ENCODE measurements at regions not wholly inside any gene's neighbourhood (a gene's known extent, or its start where the extent isn't known, plus 50 kb on each side); places are given as distances from the start of the nearest gene placed in this dataset.

DNA sequence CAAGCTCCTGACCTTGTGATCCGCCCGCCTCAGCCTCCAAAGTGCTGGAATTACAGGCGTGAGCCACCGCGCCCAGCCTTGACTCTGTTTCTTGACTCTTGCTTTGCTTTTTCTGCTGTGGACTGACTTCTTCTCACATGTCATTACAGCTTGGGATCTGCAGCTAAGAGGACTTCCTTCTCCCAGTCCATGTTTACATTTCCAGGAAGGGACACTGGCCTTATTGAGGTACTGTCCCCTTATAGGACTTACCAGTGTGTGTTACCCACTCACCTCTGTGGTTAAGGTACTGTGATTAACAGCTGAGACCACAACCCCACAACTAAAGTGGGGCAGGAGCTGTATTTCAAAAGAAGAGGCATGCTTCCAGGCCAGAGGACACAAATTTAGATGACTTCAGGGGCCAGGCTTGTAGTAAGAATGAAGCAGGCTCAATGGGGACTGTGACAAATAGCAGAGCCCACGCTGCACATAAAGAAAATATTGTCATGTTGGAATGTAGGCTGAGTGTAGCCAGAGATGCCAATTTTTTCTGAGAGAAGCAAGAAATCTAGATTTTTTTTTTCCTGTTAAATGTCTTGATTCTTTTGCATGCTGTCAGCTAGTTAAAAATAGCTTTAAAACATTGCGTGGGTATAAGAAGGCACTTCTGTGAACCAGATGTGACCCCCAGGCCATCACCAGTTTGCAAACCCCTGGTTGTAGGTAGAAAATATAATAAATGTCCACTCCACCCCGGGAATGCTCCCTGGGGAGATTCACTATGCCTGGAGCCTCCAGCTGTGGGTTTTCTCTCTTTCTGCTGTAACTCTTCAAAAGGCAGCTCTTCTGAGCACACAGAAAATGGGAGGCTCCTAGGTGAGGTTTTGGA lies 75.0 kb downstream of the PTPDC1 start:
- DNase-seq (ENCODE audit: low read depth) = no peak

DNA sequence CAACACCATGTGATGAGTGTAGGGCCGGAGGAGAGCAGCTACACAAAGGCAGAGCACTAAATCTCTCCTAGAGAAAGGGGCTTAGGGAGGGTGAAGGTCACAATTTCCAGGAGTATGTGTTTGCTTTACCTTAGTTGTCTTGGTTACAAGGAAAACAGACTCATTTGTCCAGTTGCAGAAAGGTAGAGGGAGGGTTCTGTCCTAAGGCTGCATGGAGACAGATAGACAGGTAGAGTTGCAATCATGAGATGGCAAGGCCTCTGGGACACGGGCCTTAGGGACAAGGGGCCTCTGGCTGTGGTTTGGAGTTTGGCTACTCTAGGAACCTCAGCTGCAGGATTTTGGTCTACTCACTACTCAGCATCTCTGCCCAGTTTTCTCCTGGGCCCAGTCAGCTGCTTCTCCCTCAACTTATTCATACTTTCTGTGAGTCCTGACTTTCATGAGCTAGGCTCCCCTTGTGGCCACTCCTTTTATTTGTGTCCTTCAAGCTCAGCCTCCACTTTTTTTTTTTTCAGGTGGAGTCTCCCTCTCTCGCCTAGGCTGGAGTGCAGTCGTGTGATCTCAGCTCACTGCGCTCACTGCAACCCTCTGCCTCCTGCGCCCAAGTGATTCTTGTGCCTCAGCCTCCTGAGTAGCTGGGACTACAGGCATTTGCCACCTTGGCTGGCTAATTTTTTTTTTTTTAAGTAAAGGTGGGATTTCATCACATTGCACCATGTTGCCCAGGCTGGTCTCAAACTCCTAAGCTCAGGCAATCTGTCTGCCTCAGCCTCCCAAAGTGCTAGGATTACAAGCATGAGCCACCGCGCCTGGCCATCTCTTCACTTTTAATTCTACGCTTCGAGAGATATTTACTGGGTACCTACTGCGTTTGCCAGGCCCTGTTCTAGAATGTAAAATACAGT lies 76.6 kb downstream of the PTPDC1 start:
- DNase-seq (ENCODE audit: low read depth) = no peak

DNA sequence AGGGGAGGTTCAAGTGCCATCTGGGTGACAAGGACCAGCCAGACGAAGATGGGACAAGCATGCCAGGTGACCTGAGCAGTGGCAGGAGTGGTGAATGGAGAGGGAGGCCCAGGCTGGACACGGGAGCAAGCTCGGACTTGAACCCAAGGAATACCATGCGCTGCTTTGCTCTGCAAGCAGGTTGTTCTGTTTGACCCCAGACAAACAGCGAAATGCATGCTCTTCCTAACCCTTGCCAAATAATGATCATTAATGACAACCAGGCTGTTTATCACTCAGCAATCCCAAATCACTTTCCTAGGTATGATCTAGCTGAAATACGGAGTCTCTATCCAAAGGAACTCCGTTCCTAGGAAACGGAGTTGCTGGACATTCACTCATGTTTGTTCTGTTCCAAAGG lies 77.4 kb downstream of the PTPDC1 start:
- no peak for DNase-seq (ENCODE audit: low read depth)

DNA sequence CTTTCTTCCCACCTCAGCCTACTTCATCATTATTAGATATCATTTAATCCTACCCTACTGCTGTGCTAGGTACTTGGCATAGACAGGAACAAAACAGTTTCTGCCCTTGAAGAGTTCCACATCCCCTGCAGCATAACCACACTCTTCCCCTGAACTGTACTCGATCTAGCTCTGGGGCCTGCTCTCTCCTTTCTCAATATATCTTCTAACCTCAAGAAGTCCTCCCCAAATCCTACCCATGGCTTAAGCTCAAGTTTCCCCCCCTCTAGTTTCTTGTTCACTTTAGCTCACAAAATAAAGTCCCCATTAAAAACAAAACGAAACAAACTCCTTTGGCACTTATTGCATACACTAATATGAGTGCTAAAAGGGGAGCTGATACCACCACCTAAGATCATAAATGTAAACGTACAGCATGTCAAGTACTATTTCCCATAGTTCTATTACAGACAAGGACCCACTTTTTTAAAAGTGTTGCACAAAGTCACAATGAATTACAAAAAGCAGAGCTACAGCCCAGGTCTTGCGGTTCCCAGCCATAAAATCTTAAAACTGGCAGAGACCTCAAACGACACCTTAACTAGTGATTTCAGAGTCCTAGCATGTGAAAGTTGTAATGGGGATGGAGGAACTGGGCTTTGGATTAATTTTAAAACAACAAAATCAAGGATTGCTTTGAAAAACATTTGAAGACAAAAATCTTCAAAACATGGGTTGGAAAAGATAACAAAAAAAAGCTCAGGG lies 80.7 kb downstream of the PTPDC1 start:
- DNase-seq (ENCODE audit: low read depth) = no peak

DNA sequence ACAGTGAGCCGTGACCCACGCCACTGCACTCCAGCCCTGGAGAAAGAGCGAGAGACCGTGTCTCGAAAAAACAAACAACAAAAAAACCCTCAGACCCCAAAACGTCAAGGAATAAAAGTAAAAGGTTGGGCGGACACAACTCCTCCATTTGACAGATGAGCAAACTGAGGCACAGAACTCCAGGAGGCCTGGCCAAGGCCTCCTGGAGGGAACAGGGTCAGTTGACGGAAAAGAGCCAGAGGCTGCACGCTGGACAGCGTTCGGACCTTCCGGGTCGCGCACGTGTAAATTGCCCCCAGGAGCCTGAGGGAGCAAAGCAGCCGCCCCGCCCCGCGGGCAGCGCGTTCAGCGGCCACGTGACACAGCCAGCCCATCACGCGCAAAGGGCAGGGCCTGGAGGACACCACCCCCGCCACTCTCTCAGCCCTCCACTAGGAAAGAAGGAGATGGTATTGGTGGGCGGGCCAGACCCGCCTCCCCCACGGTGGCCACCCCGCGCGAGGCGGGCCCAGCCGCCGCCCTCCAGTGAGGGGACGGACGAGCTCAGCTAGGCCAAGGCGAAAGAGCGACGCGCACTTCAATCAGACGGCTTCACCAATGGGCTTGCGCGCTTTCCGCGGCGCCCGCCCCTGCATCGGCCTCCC lies 81.5 kb downstream of the PTPDC1 start:
- DNase-seq (ENCODE audit: low read depth) = peak; percentile 91

DNA sequence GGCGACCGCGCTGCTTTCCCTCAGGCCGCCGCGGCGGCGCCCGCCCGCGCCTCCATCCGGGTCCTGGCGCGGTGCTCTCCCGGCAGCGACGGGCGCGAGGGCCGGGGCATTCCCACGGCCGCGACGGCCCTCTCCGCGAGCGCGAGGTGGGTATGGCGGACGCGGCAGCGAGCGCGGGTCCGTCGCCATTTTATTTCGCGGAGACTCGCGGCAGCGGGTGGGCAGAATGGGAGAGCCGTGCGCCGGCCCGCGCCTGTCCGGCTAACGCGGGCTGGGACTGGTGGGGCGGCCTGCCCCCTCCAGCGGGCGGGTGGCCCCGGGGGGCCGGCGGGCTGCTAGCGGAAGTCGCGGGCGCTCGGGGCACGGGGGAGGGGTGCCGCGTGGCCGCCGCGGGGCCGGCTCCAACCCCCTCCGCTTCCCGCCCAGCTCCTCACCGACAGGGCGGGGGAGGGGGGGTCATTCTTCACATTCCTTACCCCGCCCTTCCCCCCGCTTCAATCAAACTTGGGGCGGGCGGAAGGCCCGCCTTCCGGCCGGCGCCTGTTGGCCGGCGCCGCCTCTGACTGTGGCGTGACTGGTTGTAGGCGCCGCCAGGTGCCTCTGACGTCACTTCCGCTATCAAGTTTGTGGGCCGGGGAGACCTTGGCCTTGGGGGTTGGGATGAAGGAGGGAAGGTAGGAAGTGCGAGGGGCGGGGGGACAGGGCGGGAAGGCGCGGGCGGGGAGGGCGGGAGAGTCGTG lies 82.1 kb downstream of the PTPDC1 start:
- DNase-seq (ENCODE audit: low read depth) = peak; percentile 89

DNA sequence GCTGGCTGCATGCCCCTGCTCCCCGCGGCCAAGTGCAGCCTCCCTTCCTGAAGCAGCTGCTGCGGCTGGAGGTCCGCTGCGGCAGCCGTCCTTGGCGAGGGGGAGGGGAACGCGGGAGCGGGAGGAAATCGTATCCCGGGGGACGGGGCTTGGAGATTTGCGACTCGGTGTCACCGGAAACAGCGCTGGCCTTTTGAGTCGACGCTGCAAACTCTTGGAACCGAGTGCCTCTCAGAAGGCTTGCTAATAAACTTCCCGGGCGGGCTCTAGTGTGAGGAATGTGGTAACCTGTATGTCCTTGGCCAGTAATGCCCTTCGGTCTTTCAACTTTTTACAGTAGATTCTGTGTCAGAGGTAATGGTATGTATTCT lies 82.7 kb downstream of the PTPDC1 start:
- DNase-seq (ENCODE audit: low read depth) = peak; percentile 15

DNA sequence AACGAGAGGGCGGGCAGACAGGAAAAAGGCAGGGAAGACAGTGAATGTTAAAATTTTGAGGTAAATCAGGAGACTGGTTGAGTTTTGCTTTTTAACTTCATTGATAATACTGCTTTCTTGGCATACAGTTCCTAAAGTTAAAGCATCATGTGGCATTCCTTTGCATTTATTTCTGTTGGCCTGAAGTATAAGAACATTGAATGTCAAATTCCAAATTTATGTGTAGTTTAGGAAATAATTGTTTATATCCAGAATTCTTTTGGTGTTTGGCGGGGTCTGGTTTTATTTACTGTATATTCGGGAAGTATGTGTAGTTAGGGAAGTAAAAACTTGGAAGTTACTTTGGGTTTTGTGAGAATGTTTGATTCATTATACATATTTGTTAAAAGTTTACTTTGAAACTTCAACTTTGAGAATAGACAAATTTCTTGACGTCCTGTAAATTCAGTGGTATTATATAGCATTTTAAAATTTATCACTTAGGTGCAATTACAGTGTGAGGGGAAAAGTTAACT lies 83.2 kb downstream of the PTPDC1 start:
- DNase-seq (ENCODE audit: low read depth) = no peak

DNA sequence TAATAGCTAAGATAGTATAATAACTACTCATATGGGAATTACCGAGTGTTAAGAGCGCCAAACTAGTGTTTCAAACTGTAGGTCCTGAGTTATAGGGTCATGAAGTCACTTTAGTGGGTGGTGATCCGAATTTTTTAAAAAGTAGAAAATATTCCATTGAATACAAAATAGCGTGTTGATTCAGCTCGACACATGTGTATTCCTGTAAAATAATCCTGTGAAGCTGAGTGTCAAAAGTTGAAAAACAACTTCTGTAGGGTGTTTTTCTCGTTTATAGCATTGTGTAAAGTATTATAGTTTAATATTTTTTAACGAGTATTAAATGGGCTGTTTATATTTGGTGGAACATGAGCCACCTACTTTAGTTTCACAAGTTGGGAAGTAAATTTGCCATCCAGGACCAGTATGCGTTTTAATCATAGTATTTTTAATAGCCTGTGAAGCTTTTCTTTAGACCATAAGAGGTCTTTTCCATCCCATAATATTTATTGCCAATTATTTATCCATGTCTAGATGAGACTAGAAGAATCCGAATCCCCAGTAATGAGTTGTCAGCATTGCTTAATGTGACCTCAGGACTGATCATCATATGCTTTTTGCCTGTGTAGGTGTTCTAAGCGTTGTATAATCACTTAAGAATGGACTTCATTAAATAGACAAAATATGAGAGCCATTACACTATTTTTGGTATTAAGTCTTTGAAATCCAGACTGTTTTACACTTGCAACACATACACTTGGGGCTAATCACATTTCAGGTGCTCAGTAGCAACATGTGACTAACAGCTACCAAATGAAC lies 84.1 kb downstream of the PTPDC1 start:
- DNase-seq (ENCODE audit: low read depth) = no peak

DNA sequence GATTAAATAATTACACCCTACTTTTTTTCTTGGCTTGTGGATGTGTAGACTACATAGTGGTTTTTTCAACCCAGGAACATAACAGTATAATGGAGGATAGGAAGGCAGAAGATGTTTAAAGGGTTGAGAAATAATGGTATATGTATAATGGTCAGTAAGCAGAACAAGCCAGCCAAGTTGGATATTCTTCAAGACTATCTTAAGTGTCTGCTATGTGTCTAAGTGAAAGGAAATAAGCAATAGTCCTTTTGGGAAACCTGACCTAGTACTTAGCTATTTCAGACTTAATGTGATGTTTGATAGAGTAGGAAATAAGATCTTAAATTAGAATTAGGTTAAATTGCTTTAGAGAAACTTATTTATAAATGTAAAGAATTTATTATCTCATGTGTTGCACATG lies 85.7 kb downstream of the PTPDC1 start:
- no peak for DNase-seq (ENCODE audit: low read depth)

DNA sequence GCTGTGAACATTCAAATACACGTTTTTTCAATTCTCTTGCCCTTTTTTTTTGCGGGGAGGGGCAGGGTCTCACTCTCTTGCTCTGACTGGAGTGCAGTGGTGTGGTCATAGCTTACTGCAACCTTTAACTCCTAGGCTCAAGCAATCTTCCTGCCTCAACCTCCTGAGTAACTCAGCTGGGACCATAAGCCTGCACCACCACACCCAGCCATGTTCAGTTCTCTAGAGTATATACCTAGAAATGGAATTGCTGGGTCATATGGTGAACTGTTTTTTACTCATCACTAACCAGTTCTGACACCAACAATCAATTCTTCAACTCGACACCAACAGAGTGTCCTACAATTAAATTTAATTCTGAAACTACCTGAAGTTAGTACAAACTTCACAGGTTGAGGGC lies 85.5 kb upstream of the ZNF169 start:
- DNase-seq (ENCODE audit: low read depth) = no peak

DNA sequence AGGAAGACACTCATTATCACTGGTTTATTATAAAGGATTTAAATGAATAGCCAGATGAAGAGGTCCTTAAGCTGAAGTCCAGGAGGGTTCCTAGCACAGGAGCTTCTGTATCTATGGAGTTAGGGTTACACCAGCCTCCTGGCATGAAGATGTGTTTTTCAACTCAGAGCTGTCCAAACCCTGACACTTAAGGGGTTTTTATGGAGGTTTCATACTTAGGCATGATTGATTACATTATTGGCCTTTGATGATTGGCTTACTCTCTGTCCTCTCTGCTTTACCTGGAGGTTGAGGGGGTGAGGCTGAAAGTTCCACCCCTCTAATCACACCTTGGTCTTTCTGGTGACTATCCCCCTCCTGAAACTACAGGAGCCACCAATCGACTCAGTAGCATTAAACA lies 84.9 kb upstream of the ZNF169 start:
- DNase-seq (ENCODE audit: low read depth) = no peak

DNA sequence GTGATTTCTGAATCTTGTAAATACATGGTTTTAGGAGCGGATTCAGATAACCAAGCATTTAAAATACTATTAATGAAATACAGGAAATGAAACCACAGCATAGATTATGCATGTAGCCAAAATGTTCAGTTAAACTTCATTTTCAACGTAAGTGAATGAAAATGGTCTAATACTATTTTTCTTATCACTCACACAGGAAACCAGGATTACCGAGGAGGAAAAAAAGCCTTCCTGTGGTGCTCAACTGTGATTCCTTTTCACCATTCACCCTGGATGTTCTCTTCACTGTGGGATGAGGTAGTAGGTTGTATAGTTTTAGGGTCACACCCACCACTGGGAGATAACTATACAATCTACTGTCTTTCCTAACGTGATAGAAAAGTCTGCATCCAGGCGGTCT lies 83.4 kb upstream of the ZNF169 start:
- DNase-seq (ENCODE audit: low read depth) = no peak

DNA sequence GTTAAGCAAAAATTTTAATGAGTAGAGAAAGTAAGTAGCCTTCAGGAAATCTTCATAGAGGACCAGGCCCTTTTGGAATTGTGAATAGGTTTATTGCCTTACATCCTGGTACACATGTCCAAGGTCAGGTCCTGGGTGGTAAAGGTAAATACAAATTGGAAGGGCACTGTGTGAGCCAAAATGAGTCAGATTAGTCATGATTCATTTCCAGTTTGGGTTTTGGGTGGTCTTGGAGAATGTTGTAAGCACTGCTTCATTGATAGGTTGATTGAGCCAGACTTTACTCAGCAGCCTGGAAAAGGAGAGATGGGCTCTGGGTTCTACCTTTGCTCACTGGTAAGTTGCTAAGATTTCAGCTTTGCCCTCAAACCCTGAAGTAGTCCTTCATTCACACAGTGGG lies 82.5 kb upstream of the ZNF169 start:
- DNase-seq (ENCODE audit: low read depth) = no peak

DNA sequence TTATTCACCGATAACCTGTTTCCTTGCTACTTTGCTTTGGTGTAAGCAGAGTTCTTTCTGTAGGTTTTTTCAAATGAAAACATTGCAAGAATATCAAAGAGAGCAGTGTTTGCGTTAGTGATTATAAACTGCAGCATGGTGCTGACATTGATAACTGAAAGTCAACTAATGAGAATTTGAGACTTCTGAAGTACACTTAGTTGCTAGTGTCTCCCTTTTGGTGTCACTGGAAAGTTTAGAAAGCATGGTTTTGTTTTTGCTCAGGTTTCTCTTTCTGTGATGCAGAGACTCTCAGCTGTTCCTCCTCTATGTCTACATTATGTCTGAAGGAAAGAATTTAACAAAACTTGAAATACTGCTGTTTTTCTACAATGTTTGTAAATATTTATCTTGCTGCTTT lies 80.2 kb upstream of the ZNF169 start:
- no peak for DNase-seq (ENCODE audit: low read depth)

DNA sequence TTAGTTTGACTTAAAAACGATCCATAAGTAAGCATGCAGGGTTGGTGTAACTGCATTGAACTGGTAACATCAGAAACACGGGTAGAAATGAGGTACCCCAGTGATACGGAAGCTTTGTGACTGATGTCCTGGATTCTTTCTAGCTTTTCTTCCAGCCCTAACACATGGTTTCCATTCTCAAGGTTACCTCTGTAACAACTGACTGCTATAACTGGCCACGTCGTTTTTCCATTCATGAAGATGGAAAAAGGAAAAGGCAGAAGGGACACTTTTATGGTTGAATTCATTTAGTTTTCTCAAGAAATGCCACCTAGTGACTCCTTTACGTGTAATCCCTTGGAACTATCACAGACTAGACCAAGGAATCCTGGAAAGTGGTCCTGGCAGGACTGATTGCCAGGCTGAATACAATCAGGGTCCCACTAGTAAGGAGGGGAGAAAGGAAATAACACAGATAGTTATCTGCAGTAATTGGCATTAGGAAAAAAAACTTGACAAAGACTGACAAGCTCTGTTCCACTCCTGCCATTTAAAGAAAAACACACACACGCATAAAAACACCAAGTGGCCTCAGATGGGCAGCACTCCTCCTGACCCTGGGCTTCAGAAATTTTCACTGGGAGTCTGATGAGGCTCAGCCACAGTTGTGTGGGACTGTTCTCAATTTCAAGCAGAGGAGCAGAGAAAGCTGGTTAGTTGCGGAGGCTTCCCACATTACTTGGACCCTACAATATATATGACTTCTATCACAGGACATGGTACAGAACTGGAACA lies 77.5 kb upstream of the ZNF169 start:
- DNase-seq (ENCODE audit: low read depth) = no peak

DNA sequence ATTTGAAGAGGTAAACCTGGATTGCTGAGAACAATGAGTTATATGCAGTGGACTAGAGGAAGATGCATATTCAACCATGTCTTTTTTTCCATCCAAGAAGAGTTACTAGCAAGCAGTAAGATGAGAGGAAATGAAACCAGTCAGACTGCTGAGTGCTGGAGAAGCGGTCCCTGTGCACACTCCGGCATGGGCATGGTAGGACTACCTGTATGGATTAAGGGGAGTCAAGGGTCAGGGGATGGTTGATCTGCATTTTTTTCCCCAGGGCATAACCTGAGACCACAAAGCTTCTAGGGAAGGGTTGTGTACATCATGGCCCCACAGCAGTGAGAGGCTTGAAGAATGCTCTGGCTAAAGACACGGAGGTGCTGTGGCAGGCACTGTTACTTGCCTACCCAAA lies 76.6 kb upstream of the ZNF169 start:
- DNase-seq (ENCODE audit: low read depth) = no peak

DNA sequence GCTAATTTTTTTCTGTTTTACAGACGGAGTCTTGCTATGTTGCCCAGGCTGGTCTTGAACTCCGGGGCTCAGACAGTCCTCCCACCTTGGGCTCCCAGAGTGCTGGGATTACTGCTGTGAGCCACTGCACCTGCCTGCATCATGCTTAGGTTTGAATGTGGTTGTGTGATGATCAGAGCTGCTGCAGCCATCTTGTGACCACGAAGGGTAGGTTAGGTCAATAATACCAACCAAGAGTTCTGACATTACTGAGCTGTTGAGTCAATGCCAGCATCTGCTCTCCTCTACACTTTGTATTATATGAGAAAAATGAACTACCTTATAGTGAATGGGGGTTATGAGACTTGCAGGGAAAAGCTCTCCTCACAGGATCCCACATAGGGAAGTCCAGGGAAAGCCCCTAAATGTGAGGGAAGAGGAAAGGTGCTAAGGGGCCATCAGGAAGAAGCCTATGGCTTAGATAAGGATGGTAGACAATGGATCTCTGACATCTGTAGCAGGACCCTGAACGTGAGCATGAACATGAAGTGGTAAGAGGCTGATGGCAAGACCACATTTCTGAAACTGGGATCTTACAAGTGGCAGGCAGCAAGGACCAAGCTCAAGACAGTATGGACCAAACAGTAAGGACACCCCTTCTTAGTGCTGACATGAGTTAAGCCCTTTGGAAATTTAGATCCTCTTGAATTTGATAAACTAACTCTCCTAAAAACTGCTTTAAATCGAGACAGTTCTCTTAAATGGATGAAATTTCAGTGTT lies 75.7 kb upstream of the ZNF169 start:
- DNase-seq (ENCODE audit: low read depth) = no peak

DNA sequence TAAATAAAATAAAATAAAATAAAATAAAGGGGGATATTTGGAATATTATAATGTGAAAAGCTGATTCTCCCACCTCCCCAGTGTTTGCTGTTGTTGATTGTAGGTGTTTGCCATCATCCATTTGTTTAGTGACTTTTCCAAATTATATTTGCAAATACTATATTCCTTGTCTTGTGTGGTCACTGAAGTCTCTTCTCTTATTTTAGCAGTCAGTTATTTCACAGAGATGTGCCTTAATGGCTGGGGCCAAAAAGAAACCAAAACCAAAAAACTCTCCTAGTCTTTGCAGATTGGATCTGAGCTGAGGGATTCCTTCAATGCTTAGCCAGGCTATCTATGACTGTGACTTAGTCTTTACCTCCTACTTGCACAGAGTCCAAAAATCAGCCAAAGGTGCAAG lies 70.9 kb upstream of the ZNF169 start:
- no peak for DNase-seq (ENCODE audit: low read depth)
